ENCODE measurements at regions not wholly inside any gene's neighbourhood (a gene's known extent, or its start where the extent isn't known, plus 50 kb on each side); places are given as distances from the start of the nearest gene placed in this dataset.

- Histone ChIP-seq H2AFZ (ENCODE audit: low read depth, low read length, poor library complexity, severe bottlenecking) (no peak overlapping the region), H3K9me2 (ENCODE audit: insufficient read depth) (no peaks in the 10 kb centered on the region), H3K9ac (ENCODE audit: low read length) (no peak overlapping the region), H4K20me1 (ENCODE audit: insufficient read depth) (no peaks in the 10 kb centered on the region), H3K9me3 (ENCODE audit: control insufficient read depth in 1 of 2, insufficient read depth in 1 of 2, low read depth in 1 of 2, low read length in 2 of 2) (no peaks in the 10 kb centered on the region), H3K4me3 (replicated peaks in 1 of 2; ENCODE audit: low read depth in 1 of 2, low read length in 2 of 2) (no peak overlapping the region), H3K27me3 (ENCODE audit: insufficient read depth, low read length) (no peaks in the 10 kb centered on the region), H3K36me3 (ENCODE audit: control insufficient read depth in 1 of 2, insufficient read depth in 2 of 2, low read length in 2 of 2) (no peaks in the 10 kb centered on the region), H3K27ac (ENCODE audit: low read depth, low read length) (no peak overlapping the region), H3K4me2 (ENCODE audit: low read length) (no peak overlapping the region), H3K79me2 (ENCODE audit: insufficient read depth, low read length) (no peaks in the 10 kb centered on the region), H3K4me1 (ENCODE audit: control insufficient read depth in 1 of 2, insufficient read depth in 2 of 2, low read length in 2 of 2) (no peaks in the 10 kb centered on the region)
- TF ChIP-seq ZNF274 (IDR thresholded peaks at IDR 0.05; ENCODE audit: low read depth, low read length): no peak
- TF ChIP-seq MAX (IDR thresholded peaks at IDR 0.05): no peak
- TF ChIP-seq EZH2 (IDR thresholded peaks at IDR 0.05): no peak
- TF ChIP-seq ZFX (IDR thresholded peaks at IDR 0.05): no peak
- no peak for TF ChIP-seq FOSL1 (IDR thresholded peaks at IDR 0.05; ENCODE audit: low read depth)
- TF ChIP-seq CEBPB (IDR thresholded peaks at IDR 0.05; ENCODE audit: low read depth): no peak
- intact Hi-C loops (cut with micrococcal nuclease): no loop called here
- ChIA-PET RAD21 (ENCODE audit: low non-redundant PET in 1 of 2, low total read pairs in 2 of 2, uncharacterized antibody in 2 of 2, unreplicated experiment in 2 of 2) (no interaction called here), CTCF (no interaction called here), POLR2A (no interaction called here)
- ATAC-seq (no peak), DNase-seq (ENCODE audit: low read depth, low spot score) (no peak)
- BruUV-seq (replicated peaks): no TSS peak
Observed at GRCh38 chr4:189861101-189861500, 79.6 kb upstream of the FRG1 start.

GRCh38 chr4:189869236-189869635 is 71.4 kb upstream of the FRG1 start:
- ChIA-PET POLR2A (no interaction called here), CTCF (no interaction called here), RAD21 (ENCODE audit: low non-redundant PET in 1 of 2, low total read pairs in 2 of 2, uncharacterized antibody in 2 of 2, unreplicated experiment in 2 of 2) (no interaction called here)
- no peak overlapping the region for H2AFZ ChIP-seq (ENCODE audit: low read depth, low read length, poor library complexity, severe bottlenecking)
- no peaks in the 10 kb centered on the region for H3K36me3 ChIP-seq (ENCODE audit: control insufficient read depth in 1 of 2, insufficient read depth in 2 of 2, low read length in 2 of 2)
- H3K9me2 ChIP-seq (ENCODE audit: insufficient read depth): no peaks in the 10 kb centered on the region
- H4K20me1 ChIP-seq (ENCODE audit: insufficient read depth): no peaks in the 10 kb centered on the region
- no peaks in the 10 kb centered on the region for H3K79me2 ChIP-seq (ENCODE audit: insufficient read depth, low read length)
- ATAC-seq (no peak), DNase-seq (ENCODE audit: low read depth, low spot score) (no peak)
- intact Hi-C loops (cut with micrococcal nuclease): no loop called here
- no peaks in the 10 kb centered on the region for H3K4me1 ChIP-seq (ENCODE audit: control insufficient read depth in 1 of 2, insufficient read depth in 2 of 2, low read length in 2 of 2)
- H3K27me3 ChIP-seq (ENCODE audit: insufficient read depth, low read length): no peaks in the 10 kb centered on the region
- H3K4me3 ChIP-seq (replicated peaks in 1 of 2; ENCODE audit: low read depth in 1 of 2, low read length in 2 of 2): no peak overlapping the region
- no peak for TF ChIP-seq ZFX (IDR thresholded peaks at IDR 0.05)
- no peak for TF ChIP-seq ZBTB33 (IDR thresholded peaks at IDR 0.05; ENCODE audit: extremely low read depth, insufficient replicate concordance, low read length)
- no peak for TF ChIP-seq SIN3A (IDR thresholded peaks at IDR 0.05; ENCODE audit: low read depth)
- no peak for TF ChIP-seq EZH2 (IDR thresholded peaks at IDR 0.05)
- no peak for TF ChIP-seq RAD21 (IDR thresholded peaks at IDR 0.05; ENCODE audit: low read depth)
- no peak for TF ChIP-seq ELF1 (IDR thresholded peaks at IDR 0.05; ENCODE audit: borderline replicate concordance, low read depth)
- no peak for TF ChIP-seq TCF7L2 (IDR thresholded peaks at IDR 0.05; ENCODE audit: borderline replicate concordance, extremely low read depth, insufficient read depth, insufficient read length)
- no peak for TF ChIP-seq CBX3 (IDR thresholded peaks at IDR 0.05; ENCODE audit: low read depth)
- TF ChIP-seq FOSL1 (IDR thresholded peaks at IDR 0.05; ENCODE audit: low read depth): no peak
- TF ChIP-seq CEBPB (IDR thresholded peaks at IDR 0.05; ENCODE audit: low read depth): no peak
- TF ChIP-seq REST (IDR thresholded peaks at IDR 0.05; ENCODE audit: low read depth): no peak
- BruUV-seq (replicated peaks): no TSS peak
- H3K9me3 ChIP-seq (ENCODE audit: control insufficient read depth in 1 of 2, insufficient read depth in 1 of 2, low read depth in 1 of 2, low read length in 2 of 2): no peaks in the 10 kb centered on the region
- no peak overlapping the region for H3K27ac ChIP-seq (ENCODE audit: low read depth, low read length)
- H3K9ac ChIP-seq (ENCODE audit: low read length): no peak overlapping the region
- no peak overlapping the region for H3K4me2 ChIP-seq (ENCODE audit: low read length)
